Prostate gland (tissue), 2 donors: ENCODE measurements at regions not wholly inside any gene's neighbourhood (a gene's known extent, or its start where the extent isn't known, plus 50 kb on each side); places are given as distances from the start of the nearest gene placed in this dataset.

Source experiments
- POLR2A ChIP-seq: fragments of 450-650 bp; IDR thresholded peaks from one replicate; pipeline ENCODE4 v1.6.1; 2016; ENCODE audit warnings: antibody characterized with exemption, mild to moderate bottlenecking
- POLR2AphosphoS5 ChIP-seq: sonication (generic); formaldehyde crosslinking; IDR thresholded peaks from one replicate; pipeline ENCODE4 v1.6.1; 2017; ENCODE audit warnings: antibody characterized with exemption
- TF ChIP-seq, protein P1 (sequence below), 4 experiments: fragments of 200-600 bp in 2 of 4; fragments of 450-650 bp in 2 of 4; sonication (generic) in 2 of 4; IDR thresholded peaks; 1 replicate in 3 of 4; 2 replicates in 1 of 4; pipeline ENCODE4 v1.5.1; 2016 to 2019; ENCODE audit warnings: antibody characterized with exemption in 4 of 4, mild to moderate bottlenecking in 2 of 4, moderate library complexity in 2 of 4

GRCh38 chr20:48357714-48358113, 470.1 kb downstream of the PREX1 start:
- TF ChIP-seq, protein P1, sequence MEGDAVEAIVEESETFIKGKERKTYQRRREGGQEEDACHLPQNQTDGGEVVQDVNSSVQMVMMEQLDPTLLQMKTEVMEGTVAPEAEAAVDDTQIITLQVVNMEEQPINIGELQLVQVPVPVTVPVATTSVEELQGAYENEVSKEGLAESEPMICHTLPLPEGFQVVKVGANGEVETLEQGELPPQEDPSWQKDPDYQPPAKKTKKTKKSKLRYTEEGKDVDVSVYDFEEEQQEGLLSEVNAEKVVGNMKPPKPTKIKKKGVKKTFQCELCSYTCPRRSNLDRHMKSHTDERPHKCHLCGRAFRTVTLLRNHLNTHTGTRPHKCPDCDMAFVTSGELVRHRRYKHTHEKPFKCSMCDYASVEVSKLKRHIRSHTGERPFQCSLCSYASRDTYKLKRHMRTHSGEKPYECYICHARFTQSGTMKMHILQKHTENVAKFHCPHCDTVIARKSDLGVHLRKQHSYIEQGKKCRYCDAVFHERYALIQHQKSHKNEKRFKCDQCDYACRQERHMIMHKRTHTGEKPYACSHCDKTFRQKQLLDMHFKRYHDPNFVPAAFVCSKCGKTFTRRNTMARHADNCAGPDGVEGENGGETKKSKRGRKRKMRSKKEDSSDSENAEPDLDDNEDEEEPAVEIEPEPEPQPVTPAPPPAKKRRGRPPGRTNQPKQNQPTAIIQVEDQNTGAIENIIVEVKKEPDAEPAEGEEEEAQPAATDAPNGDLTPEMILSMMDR (IDR thresholded peaks at IDR 0.05) = no peak
- no peak for TF ChIP-seq POLR2A
- no peak for TF ChIP-seq POLR2AphosphoS5
